Breast epithelium (tissue), 4 donors: ENCODE measurements at regions not wholly inside any gene's neighbourhood (a gene's known extent, or its start where the extent isn't known, plus 50 kb on each side); places are given as distances from the start of the nearest gene placed in this dataset.

Source experiments
- DNase-seq, 2 donors: peaks; one replicate each; pipeline ENCODE4 v3.0.0-alpha.2; 2019; ENCODE audit warnings: low spot score in 2 of 2
- H3K27ac ChIP-seq, 2 donors: fragments of 200-600 bp; sonication (generic) in 1 of 2; one replicate each; pipeline ENCODE4 v1.5.1; 2016 to 2019; ENCODE audit warnings: mild to moderate bottlenecking in 1 of 2
- H3K27me3 ChIP-seq, 2 donors: fragments of 200-600 bp; sonication (generic) in 1 of 2; one replicate each; pipeline versions ENCODE4 v1.5.1 to v1.6.0; 2017 to 2019; ENCODE audit warnings: control low read depth in 1 of 2, mild to moderate bottlenecking in 1 of 2
- H3K36me3 ChIP-seq: fragments of 200-600 bp; one replicate; pipeline ENCODE4 v1.5.1; 2019
- H3K4me1 ChIP-seq, 2 donors: fragments of 200-600 bp; sonication (generic); one replicate each; pipeline ENCODE4 v1.5.1; 2016 to 2019; ENCODE audit warnings: control low read depth in 1 of 2
- H3K4me3 ChIP-seq, 3 donors: fragments of 200-600 bp; sonication (generic); 1 replicate in 2 of 3; 2 replicates in 1 of 3; pipeline ENCODE4 v1.5.1; 2016 to 2019; ENCODE audit warnings: mild to moderate bottlenecking in 3 of 3, moderate library complexity in 2 of 3
- H3K9me3 ChIP-seq, 2 donors: fragments of 200-600 bp; sonication (generic) in 1 of 2; one replicate each; pipeline ENCODE4 v1.5.1; 2016 to 2019; ENCODE audit warnings: control low read depth in 1 of 2
- POLR2A ChIP-seq: fragments of 450-650 bp; IDR thresholded peaks from one replicate; pipeline ENCODE4 v1.6.1; 2016; ENCODE audit warnings: antibody characterized with exemption, mild to moderate bottlenecking, moderate library complexity
- POLR2AphosphoS5 ChIP-seq, 3 donors: sonication (generic); formaldehyde crosslinking; IDR thresholded peaks; one replicate each; pipeline ENCODE4 v1.6.1; 2017; ENCODE audit warnings: antibody characterized with exemption in 3 of 3
- intact Hi-C: fragments of 100-400 bp; cut with DNase I; formaldehyde crosslinking; loops from one replicate; pipeline ENCODE4 v1.15.1; 2023; ENCODE audit warnings: low total_unique reads
- TF ChIP-seq, protein P1 (sequence below), 3 donors: fragments of 450-650 bp; IDR thresholded peaks; one replicate each; pipeline ENCODE4 v1.5.1; 2016 to 2017; ENCODE audit warnings: antibody characterized with exemption in 3 of 3, mild to moderate bottlenecking in 3 of 3, moderate library complexity in 3 of 3

DNA sequence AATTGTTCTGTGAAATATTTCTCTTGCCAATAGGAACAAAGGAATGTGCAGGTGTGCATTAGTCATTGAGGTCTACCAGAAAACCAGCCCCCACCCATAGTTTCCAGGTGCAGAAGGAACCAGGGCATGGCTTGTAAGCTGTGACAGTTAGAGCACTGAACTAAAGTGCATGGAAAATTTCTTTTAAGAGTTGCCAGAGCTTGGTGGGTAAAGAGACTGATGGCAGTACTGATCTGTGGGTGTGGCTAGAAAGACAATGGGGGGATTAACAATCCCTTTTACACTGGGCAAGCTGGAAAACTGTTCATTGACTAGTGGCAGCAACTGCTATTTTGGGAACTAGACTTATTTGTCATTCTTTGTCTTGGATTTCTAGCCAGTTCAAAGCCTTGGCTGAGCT is 326.9 kb downstream of the PCDH19 start:
- H3K27me3 ChIP-seq: peaks cover 0 to 37% of the 10 kb centered on the region in 2 donors
- intact Hi-C loops: no loop called here
- no peak overlapping the region for H3K4me3 ChIP-seq
- DNase-seq: no peak
- no peaks in the 10 kb centered on the region for H3K36me3 ChIP-seq
- no peak overlapping the region for H3K27ac ChIP-seq
- TF ChIP-seq POLR2AphosphoS5 (IDR thresholded peaks at IDR 0.05) (no peak), POLR2A (no peak)
- TF ChIP-seq, protein P1, sequence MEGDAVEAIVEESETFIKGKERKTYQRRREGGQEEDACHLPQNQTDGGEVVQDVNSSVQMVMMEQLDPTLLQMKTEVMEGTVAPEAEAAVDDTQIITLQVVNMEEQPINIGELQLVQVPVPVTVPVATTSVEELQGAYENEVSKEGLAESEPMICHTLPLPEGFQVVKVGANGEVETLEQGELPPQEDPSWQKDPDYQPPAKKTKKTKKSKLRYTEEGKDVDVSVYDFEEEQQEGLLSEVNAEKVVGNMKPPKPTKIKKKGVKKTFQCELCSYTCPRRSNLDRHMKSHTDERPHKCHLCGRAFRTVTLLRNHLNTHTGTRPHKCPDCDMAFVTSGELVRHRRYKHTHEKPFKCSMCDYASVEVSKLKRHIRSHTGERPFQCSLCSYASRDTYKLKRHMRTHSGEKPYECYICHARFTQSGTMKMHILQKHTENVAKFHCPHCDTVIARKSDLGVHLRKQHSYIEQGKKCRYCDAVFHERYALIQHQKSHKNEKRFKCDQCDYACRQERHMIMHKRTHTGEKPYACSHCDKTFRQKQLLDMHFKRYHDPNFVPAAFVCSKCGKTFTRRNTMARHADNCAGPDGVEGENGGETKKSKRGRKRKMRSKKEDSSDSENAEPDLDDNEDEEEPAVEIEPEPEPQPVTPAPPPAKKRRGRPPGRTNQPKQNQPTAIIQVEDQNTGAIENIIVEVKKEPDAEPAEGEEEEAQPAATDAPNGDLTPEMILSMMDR (IDR thresholded peaks at IDR 0.05): no peak
- no peaks in the 10 kb centered on the region for H3K4me1 ChIP-seq
- H3K9me3 ChIP-seq: no peaks in the 10 kb centered on the region

DNA sequence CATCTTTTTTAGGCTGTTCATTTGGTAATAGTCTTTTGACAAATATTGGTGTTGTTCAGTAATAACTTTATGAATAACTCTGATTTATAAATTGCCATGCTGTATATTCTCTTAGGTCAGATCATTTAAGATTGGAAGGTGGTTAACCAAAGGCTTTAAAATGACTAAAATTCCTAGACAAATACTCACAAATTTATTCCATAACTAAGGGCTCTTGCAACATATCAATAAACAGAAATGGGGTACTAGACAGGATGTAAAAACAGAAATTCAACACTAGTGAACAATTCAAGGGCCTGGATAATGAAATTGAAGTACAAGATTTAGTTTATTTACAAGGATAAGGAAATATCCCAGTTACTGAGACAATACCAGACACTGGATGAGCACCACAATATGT is 328.6 kb downstream of the PCDH19 start:
- intact Hi-C loops: no loop called here
- Histone ChIP-seq H3K4me1 (no peaks in the 10 kb centered on the region), H3K4me3 (no peak overlapping the region), H3K27ac (no peak overlapping the region), H3K9me3 (no peaks in the 10 kb centered on the region), H3K36me3 (no peaks in the 10 kb centered on the region), H3K27me3 (peaks cover 0 to 33% of the 10 kb centered on the region in 2 donors)
- TF ChIP-seq POLR2A (no peak), POLR2AphosphoS5 (IDR thresholded peaks at IDR 0.05) (no peak)
- TF ChIP-seq, protein P1 (IDR thresholded peaks at IDR 0.05): no peak
- no peak for DNase-seq

DNA sequence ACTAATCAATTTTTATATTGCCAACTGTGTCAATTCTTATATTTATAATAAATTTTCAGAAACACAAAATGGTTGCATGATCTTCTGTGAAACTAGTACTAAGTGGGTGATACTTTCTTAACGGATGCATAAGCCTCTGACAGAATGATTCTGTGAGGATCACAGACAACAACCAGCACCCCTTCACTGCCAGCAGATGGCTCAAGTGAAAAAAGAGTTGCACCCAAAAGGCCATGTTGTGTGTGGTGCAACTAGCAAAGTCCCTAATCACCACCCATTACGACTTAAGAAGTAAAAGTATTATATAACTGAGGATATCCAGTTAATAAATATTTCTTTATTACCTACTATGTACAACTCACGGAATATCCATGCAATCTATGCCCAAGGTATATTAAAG is 334.0 kb downstream of the PCDH19 start:
- no peak for DNase-seq
- TF ChIP-seq POLR2A (no peak), POLR2AphosphoS5 (IDR thresholded peaks at IDR 0.05) (no peak)
- TF ChIP-seq, protein P1 (IDR thresholded peaks at IDR 0.05): no peak

DNA sequence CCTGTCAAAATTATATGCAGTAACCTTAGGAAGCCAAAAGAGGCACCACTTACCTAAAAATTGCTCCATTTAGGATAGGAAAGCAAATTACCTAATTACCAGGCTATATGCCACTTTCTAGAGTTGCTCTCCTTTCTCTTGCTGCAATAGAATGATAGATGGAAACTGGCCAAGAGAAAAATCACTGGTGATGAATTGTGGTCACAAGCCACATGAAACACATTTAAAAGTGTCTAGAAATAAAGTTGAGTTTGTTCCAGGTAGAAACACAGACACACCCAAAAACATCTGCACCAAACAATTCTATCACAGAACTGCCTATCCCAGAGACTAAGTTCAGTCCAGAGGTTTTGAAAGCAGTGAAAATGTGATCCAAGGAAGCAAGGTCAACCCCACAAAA is 337.7 kb downstream of the PCDH19 start:
- Histone ChIP-seq H3K36me3 (no peaks in the 10 kb centered on the region), H3K27ac (no peak overlapping the region), H3K4me3 (no peak overlapping the region), H3K9me3 (no peaks in the 10 kb centered on the region), H3K27me3 (peaks cover 0 to 4% of the 10 kb centered on the region in 2 donors), H3K4me1 (no peaks in the 10 kb centered on the region)
- TF ChIP-seq, protein P1 (IDR thresholded peaks at IDR 0.05): no peak
- TF ChIP-seq POLR2AphosphoS5 (IDR thresholded peaks at IDR 0.05): no peak
- TF ChIP-seq POLR2A: no peak
- no peak for DNase-seq
- intact Hi-C loops: no loop called here

More for the DNA sequence above, 334.0 kb downstream of the PCDH19 start:
- no peaks in the 10 kb centered on the region for H3K36me3 ChIP-seq
- no peak overlapping the region for H3K4me3 ChIP-seq
- intact Hi-C loops: loop anchor here (5.0 kb wide), 1 partner anchor 511 kb away; no protein-coding TSS in a partner anchor
- no peak overlapping the region for H3K27ac ChIP-seq
- H3K9me3 ChIP-seq: no peaks in the 10 kb centered on the region
- no peaks in the 10 kb centered on the region for H3K4me1 ChIP-seq
- H3K27me3 ChIP-seq: peaks cover 0 to 5% of the 10 kb centered on the region in 2 donors

DNA sequence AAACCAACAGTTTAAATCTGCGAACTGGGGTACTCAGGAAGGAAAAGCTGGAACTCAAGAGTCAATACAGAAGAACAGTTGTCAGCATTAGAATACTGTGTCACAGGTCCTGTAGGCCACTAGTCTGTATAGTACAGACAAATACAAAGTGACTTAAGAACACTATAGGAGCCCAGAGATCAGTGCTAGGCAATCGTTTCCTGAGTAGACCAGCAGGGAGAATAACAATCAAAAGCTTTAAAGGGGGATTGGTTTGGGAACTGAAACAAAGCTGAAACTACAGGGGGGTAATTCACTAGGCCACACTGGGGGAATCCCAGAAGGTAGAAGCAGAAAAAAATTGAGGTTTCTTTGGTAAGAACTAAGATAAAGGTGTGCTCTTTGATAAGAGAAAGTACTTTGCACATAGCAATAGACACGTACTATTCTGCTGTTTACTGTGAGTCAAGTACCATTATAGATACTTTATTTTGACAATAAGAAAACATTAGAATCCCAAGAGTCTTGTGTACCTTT is 339.7 kb downstream of the PCDH19 start:
- Histone ChIP-seq H3K27ac (no peak overlapping the region), H3K4me1 (no peaks in the 10 kb centered on the region), H3K36me3 (no peaks in the 10 kb centered on the region), H3K27me3 (peaks cover 0 to 4% of the 10 kb centered on the region in 2 donors), H3K4me3 (no peak overlapping the region), H3K9me3 (no peaks in the 10 kb centered on the region)
- TF ChIP-seq POLR2A (no peak), POLR2AphosphoS5 (IDR thresholded peaks at IDR 0.05) (no peak)
- TF ChIP-seq, protein P1 (IDR thresholded peaks at IDR 0.05): no peak
- DNase-seq: no peak
- intact Hi-C loops: no loop called here
